ENCODE measurements at regions not wholly inside any gene's neighbourhood (a gene's known extent, or its start where the extent isn't known, plus 50 kb on each side); places are given as distances from the start of the nearest gene placed in this dataset.

GRCh38 chr1:187408212-187409004, 579.7 kb downstream of the PLA2G4A start:
- TF ChIP-seq CTCF (IDR thresholded peaks at IDR 0.05 in 8 of 11, conservative IDR thresholded peaks at IDR 0.05 in 3 of 11) (no peak), POLR2A (IDR thresholded peaks at IDR 0.05) (no peak), POLR2AphosphoS5 (IDR thresholded peaks at IDR 0.05) (no peak)
